GM23248 (cell line): ENCODE measurements at regions not wholly inside any gene's neighbourhood (a gene's known extent, or its start where the extent isn't known, plus 50 kb on each side); places are given as distances from the start of the nearest gene placed in this dataset.

Experiments
- DNase-seq: peaks from one replicate; pipeline ENCODE4 v3.0.0-alpha.2; 2015
- H2AFZ ChIP-seq: fragments of 200-600 bp; sonication (generic); 2 replicates; pipeline ENCODE4 v1.6.1; 2016; ENCODE audit warnings: antibody characterized with exemption
- H3F3A ChIP-seq: fragments of 200-600 bp; sonication (generic); 2 replicates; pipeline ENCODE4 v1.6.1; 2016; ENCODE audit warnings: mild to moderate bottlenecking, antibody characterized with exemption, mixed run types; ENCODE audit not compliant: insufficient read depth
- H3K27ac ChIP-seq: fragments of 200-600 bp; sonication (generic); 2 replicates; pipeline ENCODE4 v1.5.1; 2016; ENCODE audit warnings: mild to moderate bottlenecking
- H3K27me3 ChIP-seq: fragments of 200-600 bp; sonication (generic); replicated peaks from 2 replicates; pipeline ENCODE4 v1.6.1; 2016; ENCODE audit warnings: mild to moderate bottlenecking; ENCODE audit not compliant: insufficient read depth
- H3K36me3 ChIP-seq: fragments of 200-600 bp; sonication (generic); 2 replicates; pipeline ENCODE4 v1.6.1; 2016; ENCODE audit warnings: low read depth, mild to moderate bottlenecking
- H3K4me1 ChIP-seq: fragments of 200-600 bp; sonication (generic); 2 replicates; pipeline ENCODE4 v1.6.1; 2016; ENCODE audit warnings: mild to moderate bottlenecking; ENCODE audit not compliant: insufficient read depth
- H3K4me2 ChIP-seq: fragments of 200-600 bp; sonication (generic); one replicate; pipeline ENCODE4 v1.6.1; 2016; ENCODE audit warnings: mild to moderate bottlenecking; ENCODE audit not compliant: unreplicated experiment
- H3K4me3 ChIP-seq: fragments of 200-600 bp; sonication (generic); 2 replicates; pipeline ENCODE4 v1.5.1; 2016; ENCODE audit warnings: mild to moderate bottlenecking
- H3K79me2 ChIP-seq: fragments of 200-600 bp; sonication (generic); 2 replicates; pipeline ENCODE4 v1.6.1; 2016; ENCODE audit warnings: mild to moderate bottlenecking; ENCODE audit not compliant: insufficient read depth
- H3K9ac ChIP-seq: fragments of 200-600 bp; sonication (generic); 2 replicates; pipeline ENCODE4 v1.6.1; 2016; ENCODE audit warnings: mild to moderate bottlenecking
- H3K9me2 ChIP-seq: fragments of 200-600 bp; sonication (generic); 2 replicates; pipeline ENCODE4 v1.6.1; 2016; ENCODE audit warnings: mixed run types, mild to moderate bottlenecking, moderate library complexity; ENCODE audit not compliant: insufficient read depth
- H3K9me3 ChIP-seq: fragments of 200-600 bp; sonication (generic); one replicate; pipeline ENCODE4 v1.6.1; 2017; ENCODE audit warnings: low read depth
- H4K20me1 ChIP-seq: fragments of 200-600 bp; sonication (generic); 2 replicates; pipeline ENCODE4 v1.6.0; 2016; ENCODE audit not compliant: insufficient read depth
- EZH2 ChIP-seq: fragments of 200-600 bp; sonication (generic); IDR thresholded peaks from 2 replicates; pipeline ENCODE4 v1.6.1; 2018; ENCODE audit warnings: antibody characterized with exemption, mild to moderate bottlenecking; ENCODE audit not compliant: insufficient read depth, poor library complexity, severe bottlenecking
- EZH2phosphoT487 ChIP-seq: fragments of 200-600 bp; sonication (generic); IDR thresholded peaks from 2 replicates; pipeline ENCODE4 v1.6.1; 2018; ENCODE audit warnings: antibody characterized with exemption, moderate library complexity, mild to moderate bottlenecking, low read depth; ENCODE audit not compliant: insufficient read depth
- WGBS, 2 experiments: methylation state at CpG; one replicate each; pipeline ENCODE4 v1.1.6; 2015 to 2017; ENCODE audit warnings: low lambda C conversion rate in 2 of 2, low coverage in 1 of 2; ENCODE audit errors: missing lambda C conversion rate in 2 of 2; 5-methylcytosine and 5-hydroxymethylcytosine counted together
- in situ Hi-C: fragments of 300-500 bp; cut with MboI; formaldehyde crosslinking; loops from 2 replicates; pipeline ENCODE4 v1.15.0; 2020

DNA sequence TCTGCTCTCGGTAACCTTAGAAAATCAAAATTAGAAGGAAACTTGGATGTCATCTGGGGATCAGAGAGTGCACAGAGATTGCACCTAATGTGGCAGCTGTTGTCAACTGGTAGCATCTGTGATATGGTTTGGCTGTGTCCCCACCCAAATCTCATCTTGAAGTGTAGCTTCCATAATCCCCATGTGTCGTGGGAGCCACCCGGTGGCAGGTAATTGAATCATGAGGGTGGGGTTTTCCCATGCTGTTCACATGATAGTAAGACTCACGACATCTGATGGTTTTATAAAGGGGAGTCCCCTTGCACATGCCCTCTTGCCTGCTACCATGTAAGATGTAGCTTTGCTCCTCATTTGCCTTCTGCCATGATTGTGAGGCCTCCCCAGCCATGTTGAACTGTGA, 127.7 kb upstream of the SRRM4 start:
- H3K4me3 ChIP-seq, result no peak overlapping the region
- no peaks in the 10 kb centered on the region for H3K9me2 ChIP-seq
- no peaks in the 10 kb centered on the region for H3K36me3 ChIP-seq
- H3K4me1 ChIP-seq, result no peaks in the 10 kb centered on the region
- H3F3A ChIP-seq, result no peaks in the 10 kb centered on the region
- DNase-seq, result no peak
- no peak overlapping the region for H3K4me2 ChIP-seq
- no peak overlapping the region for H3K27ac ChIP-seq
- H3K9ac ChIP-seq, result no peak overlapping the region
- in situ Hi-C loops, result no loop called here
- no peaks in the 10 kb centered on the region for H3K27me3 ChIP-seq
- H3K9me3 ChIP-seq, result no peaks in the 10 kb centered on the region
- 17 to 20% methylated on average over 4 of the region's 4 CpGs for WGBS, 2 experiments
- H3K79me2 ChIP-seq, result no peaks in the 10 kb centered on the region
- TF ChIP-seq EZH2phosphoT487, result no peak
- no peak for TF ChIP-seq EZH2
- no peak overlapping the region for H2AFZ ChIP-seq
- no peaks in the 10 kb centered on the region for H4K20me1 ChIP-seq

DNA sequence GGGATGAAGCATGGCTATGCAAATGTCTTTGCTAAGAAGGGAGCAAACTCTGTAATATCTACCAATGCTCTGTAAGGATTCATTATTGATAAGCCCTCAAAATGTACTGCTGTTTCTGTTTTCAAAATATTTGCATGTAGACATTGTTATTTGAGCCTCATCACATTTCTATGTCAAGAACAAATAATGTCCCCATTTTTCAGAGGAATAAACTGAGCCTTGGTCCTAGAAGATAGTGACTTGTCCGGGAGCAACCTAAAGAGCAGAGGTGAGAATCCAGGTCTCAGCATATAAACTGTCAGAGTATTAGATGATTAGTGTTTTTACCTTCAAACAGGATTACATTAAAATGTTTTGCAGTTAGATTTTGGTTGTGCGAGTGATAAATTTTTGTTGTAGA, 125.5 kb upstream of the SRRM4 start:
- Histone ChIP-seq H3K4me2 (no peak overlapping the region), H3K27me3 (no peaks in the 10 kb centered on the region), H3K9ac (no peak overlapping the region), H3K4me3 (no peak overlapping the region), H3K36me3 (no peaks in the 10 kb centered on the region), H3F3A (no peaks in the 10 kb centered on the region), H3K4me1 (no peaks in the 10 kb centered on the region), H3K9me2 (no peaks in the 10 kb centered on the region), H2AFZ (no peak overlapping the region), H3K9me3 (no peaks in the 10 kb centered on the region), H3K79me2 (no peaks in the 10 kb centered on the region), H3K27ac (no peak overlapping the region), H4K20me1 (no peaks in the 10 kb centered on the region)
- in situ Hi-C loops, result no loop called here
- no peak for DNase-seq
- TF ChIP-seq EZH2 (no peak), EZH2phosphoT487 (no peak)
- 27 to 38% methylated on average over 2 of the region's 2 CpGs for WGBS, 2 experiments

DNA sequence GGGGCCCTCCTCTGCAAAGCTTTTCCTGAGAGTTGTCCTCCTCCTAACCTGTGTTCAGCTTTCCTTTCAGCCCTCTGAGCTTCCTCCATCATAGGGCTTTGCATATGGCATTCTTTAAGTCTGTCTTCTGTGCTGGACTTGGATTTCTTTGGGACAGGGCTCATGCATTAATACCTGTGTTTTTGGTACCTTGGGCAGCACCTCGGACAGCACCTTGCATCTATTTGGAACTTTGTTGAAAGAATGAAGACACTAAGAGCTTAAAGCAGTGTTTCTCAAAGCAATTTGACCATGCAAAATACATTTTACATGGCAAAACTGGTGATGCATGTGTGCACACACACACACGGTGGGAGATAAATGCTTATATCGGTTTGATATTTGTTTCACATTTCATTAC, 115.0 kb upstream of the SRRM4 start:
- no peak overlapping the region for H3K9ac ChIP-seq
- WGBS, 2 experiments, result 1 to 3% methylated on average over 3 of the region's 3 CpGs
- no peaks in the 10 kb centered on the region for H3K9me2 ChIP-seq
- H3K4me3 ChIP-seq, result no peak overlapping the region
- no peaks in the 10 kb centered on the region for H3K27me3 ChIP-seq
- no peaks in the 10 kb centered on the region for H3F3A ChIP-seq
- no peak overlapping the region for H2AFZ ChIP-seq
- no peaks in the 10 kb centered on the region for H3K79me2 ChIP-seq
- H3K36me3 ChIP-seq, result no peaks in the 10 kb centered on the region
- H3K27ac ChIP-seq, result no peak overlapping the region
- no peaks in the 10 kb centered on the region for H3K4me1 ChIP-seq
- in situ Hi-C loops, result no loop called here
- DNase-seq, result no peak
- H4K20me1 ChIP-seq, result no peaks in the 10 kb centered on the region
- TF ChIP-seq EZH2phosphoT487 (no peak), EZH2 (no peak)
- no peak overlapping the region for H3K4me2 ChIP-seq
- no peaks in the 10 kb centered on the region for H3K9me3 ChIP-seq

DNA sequence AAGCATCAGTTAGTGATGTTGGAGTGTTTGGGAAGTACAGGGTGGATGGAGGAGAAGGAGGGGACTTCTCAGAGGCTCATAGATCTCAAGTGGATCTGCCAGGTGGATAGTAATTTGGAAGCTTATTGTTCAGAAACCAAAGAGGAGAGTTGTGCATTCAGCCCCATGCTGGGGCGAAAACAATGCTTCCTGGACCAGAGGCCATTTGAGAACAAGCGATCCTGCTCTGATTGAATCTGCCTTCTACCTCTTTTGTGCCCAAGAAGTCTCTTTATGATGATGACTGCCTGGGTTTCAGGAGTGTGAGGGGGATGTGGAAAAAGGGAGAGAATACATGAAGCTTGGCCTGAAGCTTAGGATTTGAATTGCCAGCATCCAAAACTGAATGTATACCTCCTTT, 110.8 kb upstream of the SRRM4 start:
- Histone ChIP-seq H3F3A (no peaks in the 10 kb centered on the region), H3K9me3 (no peaks in the 10 kb centered on the region), H3K79me2 (no peaks in the 10 kb centered on the region), H3K4me1 (no peaks in the 10 kb centered on the region), H3K27me3 (no peaks in the 10 kb centered on the region), H4K20me1 (no peaks in the 10 kb centered on the region), H3K36me3 (no peaks in the 10 kb centered on the region), H3K9ac (no peak overlapping the region), H3K4me3 (no peak overlapping the region), H2AFZ (no peak overlapping the region), H3K27ac (no peak overlapping the region), H3K9me2 (no peaks in the 10 kb centered on the region), H3K4me2 (no peak overlapping the region)
- TF ChIP-seq EZH2 (no peak), EZH2phosphoT487 (no peak)
- WGBS, 2 experiments, result 15 to 20% methylated on average over 2 of the region's 2 CpGs
- in situ Hi-C loops, result no loop called here
- no peak for DNase-seq

DNA sequence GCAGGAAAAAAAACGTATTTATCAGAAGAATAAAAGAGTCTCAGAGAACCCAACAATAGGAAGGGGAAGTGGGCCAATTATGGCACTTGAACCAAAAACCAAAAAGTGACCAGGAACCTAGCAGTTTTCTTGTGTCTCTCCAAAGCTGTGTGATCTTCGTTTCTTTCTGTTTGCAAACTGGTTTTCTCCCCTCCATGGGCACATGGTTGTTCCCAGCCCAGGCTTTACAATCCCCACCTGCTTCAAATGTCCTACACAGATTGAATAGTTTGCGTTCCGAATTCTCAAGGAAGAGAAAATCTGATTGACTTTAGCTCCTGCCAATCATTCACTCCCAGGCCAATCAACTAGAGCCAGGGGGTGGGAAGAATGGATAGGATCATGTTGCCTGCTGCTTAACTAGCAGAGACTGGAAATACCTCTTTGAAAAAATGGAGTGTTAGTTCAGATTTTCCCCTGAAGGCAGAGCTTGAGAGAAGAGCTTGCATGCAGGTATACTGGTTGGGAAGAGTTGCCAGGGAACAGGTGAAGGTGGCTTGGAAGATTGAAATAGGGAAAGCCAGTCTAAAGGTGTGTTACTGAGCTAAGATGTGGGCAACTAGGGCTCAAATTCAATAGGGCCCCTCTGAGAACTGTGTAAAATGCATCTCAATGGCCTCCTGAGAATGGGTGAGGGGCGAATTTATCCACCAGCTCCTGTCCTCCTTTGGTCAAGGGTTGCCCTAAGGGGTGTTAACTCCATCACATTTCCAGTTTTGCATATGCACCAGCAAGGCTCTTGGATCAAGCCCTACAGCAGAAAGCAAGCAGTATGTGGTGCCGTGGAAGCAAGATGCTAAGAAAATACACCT, 106.4 kb upstream of the SRRM4 start:
- Histone ChIP-seq H3K9me2 (no peaks in the 10 kb centered on the region), H3K4me2 (no peak overlapping the region), H2AFZ (no peak overlapping the region), H3K27me3 (no peaks in the 10 kb centered on the region), H3K4me3 (no peak overlapping the region), H3K9ac (no peak overlapping the region), H4K20me1 (no peaks in the 10 kb centered on the region), H3K27ac (no peak overlapping the region), H3K4me1 (no peaks in the 10 kb centered on the region), H3F3A (no peaks in the 10 kb centered on the region), H3K9me3 (no peaks in the 10 kb centered on the region), H3K36me3 (no peaks in the 10 kb centered on the region), H3K79me2 (no peaks in the 10 kb centered on the region)
- in situ Hi-C loops, result no loop called here
- TF ChIP-seq EZH2phosphoT487 (no peak), EZH2 (no peak)
- WGBS, 2 experiments, result 8 to 12% methylated on average over 6 of the region's 6 CpGs
- DNase-seq, result no peak
